ENCODE measurements at regions not wholly inside any gene's neighbourhood (a gene's known extent, or its start where the extent isn't known, plus 50 kb on each side); places are given as distances from the start of the nearest gene placed in this dataset.
"Not testable (repeated sequence)": the region's sequence is repeated elsewhere in the genome, so short reads cannot be mapped to it uniquely, and the experiment has no call there.

GRCh38 chr14:52155651-52156213 is 86.9 kb upstream of the NID2 start:
- DNase-seq (ENCODE audit: insufficient read length, low spot score) = no peak
- TF ChIP-seq POLR2A (IDR thresholded peaks at IDR 0.05; ENCODE audit: low read depth, low read length) = no peak
- TF ChIP-seq POU2F2 (IDR thresholded peaks at IDR 0.05; ENCODE audit: low read depth, low read length) = no peak
- TF ChIP-seq TAF1 (IDR thresholded peaks at IDR 0.05; ENCODE audit: low read depth, low read length) = no peak
- no peak for TF ChIP-seq POLR2AphosphoS5 (IDR thresholded peaks at IDR 0.05; ENCODE audit: low read depth, low read length)
- TF ChIP-seq SPI1 (IDR thresholded peaks at IDR 0.05; ENCODE audit: low read depth, low read length) = no peak
- no peak for TF ChIP-seq PAX5 (IDR thresholded peaks at IDR 0.05; ENCODE audit: insufficient read depth, low read length, severe bottlenecking)
- FAIRE-seq = no peak

- FAIRE-seq (no peak), DNase-seq (ENCODE audit: insufficient read length, low spot score) (no peak)
- no peak for TF ChIP-seq SPI1 (IDR thresholded peaks at IDR 0.05; ENCODE audit: low read depth, low read length)
Observed at GRCh38 chr14:52154992-52155650, 86.3 kb upstream of the NID2 start.

- FAIRE-seq (no peak), DNase-seq (ENCODE audit: insufficient read length, low spot score) (no peak)
- no peak for TF ChIP-seq SPI1 (IDR thresholded peaks at IDR 0.05; ENCODE audit: low read depth, low read length)
- TF ChIP-seq TAF1 (IDR thresholded peaks at IDR 0.05; ENCODE audit: low read depth, low read length) = no peak
- no peak for TF ChIP-seq POU2F2 (IDR thresholded peaks at IDR 0.05; ENCODE audit: low read depth, low read length)
- no peak for TF ChIP-seq POLR2AphosphoS5 (IDR thresholded peaks at IDR 0.05; ENCODE audit: low read depth, low read length)
- no peak for TF ChIP-seq PAX5 (IDR thresholded peaks at IDR 0.05; ENCODE audit: insufficient read depth, low read length, severe bottlenecking)
- TF ChIP-seq POLR2A (IDR thresholded peaks at IDR 0.05; ENCODE audit: low read depth, low read length) = no peak
Observed at GRCh38 chr14:52153939-52154338, 85.1 kb upstream of the NID2 start.

GRCh38 chr14:52150162-52150561 is 81.3 kb upstream of the NID2 start:
- TF ChIP-seq POLR2AphosphoS5 (IDR thresholded peaks at IDR 0.05; ENCODE audit: low read depth, low read length) = no peak
- TF ChIP-seq TAF1 (IDR thresholded peaks at IDR 0.05; ENCODE audit: low read depth, low read length) = no peak
- TF ChIP-seq PAX5 (IDR thresholded peaks at IDR 0.05; ENCODE audit: insufficient read depth, low read length, severe bottlenecking) = no peak
- no peak for TF ChIP-seq SPI1 (IDR thresholded peaks at IDR 0.05; ENCODE audit: low read depth, low read length)
- no peak for TF ChIP-seq POLR2A (IDR thresholded peaks at IDR 0.05; ENCODE audit: low read depth, low read length)
- TF ChIP-seq POU2F2 (IDR thresholded peaks at IDR 0.05; ENCODE audit: low read depth, low read length) = no peak
- FAIRE-seq (no peak), DNase-seq (ENCODE audit: insufficient read length, low spot score) (no peak)

- FAIRE-seq = no peak
- no peak for DNase-seq (ENCODE audit: insufficient read length, low spot score)
- TF ChIP-seq PAX5 (IDR thresholded peaks at IDR 0.05; ENCODE audit: insufficient read depth, low read length, severe bottlenecking) (no peak), SPI1 (IDR thresholded peaks at IDR 0.05; ENCODE audit: low read depth, low read length) (no peak), TAF1 (IDR thresholded peaks at IDR 0.05; ENCODE audit: low read depth, low read length) (no peak)
Observed at GRCh38 chr14:52148371-52148770, 79.5 kb upstream of the NID2 start.

- FAIRE-seq = no peak
- no peak for TF ChIP-seq TAF1 (IDR thresholded peaks at IDR 0.05; ENCODE audit: low read depth, low read length)
- TF ChIP-seq POLR2AphosphoS5 (IDR thresholded peaks at IDR 0.05; ENCODE audit: low read depth, low read length) = no peak
- TF ChIP-seq POU2F2 (IDR thresholded peaks at IDR 0.05; ENCODE audit: low read depth, low read length) = no peak
- no peak for TF ChIP-seq POLR2A (IDR thresholded peaks at IDR 0.05; ENCODE audit: low read depth, low read length)
- DNase-seq (ENCODE audit: insufficient read length, low spot score) = no peak
Observed at GRCh38 chr14:52146504-52146903, 77.6 kb upstream of the NID2 start.

GRCh38 chr14:52144099-52144498 is 75.2 kb upstream of the NID2 start:
- not testable (repeated sequence) for DNase-seq (ENCODE audit: insufficient read length, low spot score); FAIRE-seq

GRCh38 chr14:52142504-52142903 is 73.6 kb upstream of the NID2 start:
- TF ChIP-seq POLR2AphosphoS5 (IDR thresholded peaks at IDR 0.05; ENCODE audit: low read depth, low read length) (no peak), SPI1 (IDR thresholded peaks at IDR 0.05; ENCODE audit: low read depth, low read length) (no peak), PAX5 (IDR thresholded peaks at IDR 0.05; ENCODE audit: insufficient read depth, low read length, severe bottlenecking) (no peak), TAF1 (IDR thresholded peaks at IDR 0.05; ENCODE audit: low read depth, low read length) (no peak), POLR2A (IDR thresholded peaks at IDR 0.05; ENCODE audit: low read depth, low read length) (no peak), POU2F2 (IDR thresholded peaks at IDR 0.05; ENCODE audit: low read depth, low read length) (no peak)
- no peak for DNase-seq (ENCODE audit: insufficient read length, low spot score)
- no peak for FAIRE-seq

- no peak for FAIRE-seq
- peak; percentile 47 for DNase-seq (ENCODE audit: insufficient read length, low spot score)
Observed at GRCh38 chr14:52131640-52132320, 62.9 kb upstream of the NID2 start.

GRCh38 chr14:52129721-52130120 is 60.9 kb upstream of the NID2 start:
- no peak for FAIRE-seq
- TF ChIP-seq TAF1 (IDR thresholded peaks at IDR 0.05; ENCODE audit: low read depth, low read length) (no peak), SPI1 (IDR thresholded peaks at IDR 0.05; ENCODE audit: low read depth, low read length) (no peak), POLR2AphosphoS5 (IDR thresholded peaks at IDR 0.05; ENCODE audit: low read depth, low read length) (no peak), PAX5 (IDR thresholded peaks at IDR 0.05; ENCODE audit: insufficient read depth, low read length, severe bottlenecking) (no peak), POLR2A (IDR thresholded peaks at IDR 0.05; ENCODE audit: low read depth, low read length) (no peak), POU2F2 (IDR thresholded peaks at IDR 0.05; ENCODE audit: low read depth, low read length) (no peak)
- DNase-seq (ENCODE audit: insufficient read length, low spot score) = no peak

More at GRCh38 chr14:52131640-52132320, 62.9 kb upstream of the NID2 start:
- TF ChIP-seq POLR2A (IDR thresholded peaks at IDR 0.05; ENCODE audit: low read depth, low read length) (no peak), TAF1 (IDR thresholded peaks at IDR 0.05; ENCODE audit: low read depth, low read length) (no peak), POLR2AphosphoS5 (IDR thresholded peaks at IDR 0.05; ENCODE audit: low read depth, low read length) (no peak), POU2F2 (IDR thresholded peaks at IDR 0.05; ENCODE audit: low read depth, low read length) (no peak)
